ENCODE measurements at regions not wholly inside any gene's neighbourhood (a gene's known extent, or its start where the extent isn't known, plus 50 kb on each side); places are given as distances from the start of the nearest gene placed in this dataset.
A peak's percentile ranks its signal among the peaks of the same experiment; 100 is the strongest.

GRCh38 chr1:238681021-238681420, 705.3 kb upstream of the CHRM3 start:
- TF ChIP-seq, protein P1, sequence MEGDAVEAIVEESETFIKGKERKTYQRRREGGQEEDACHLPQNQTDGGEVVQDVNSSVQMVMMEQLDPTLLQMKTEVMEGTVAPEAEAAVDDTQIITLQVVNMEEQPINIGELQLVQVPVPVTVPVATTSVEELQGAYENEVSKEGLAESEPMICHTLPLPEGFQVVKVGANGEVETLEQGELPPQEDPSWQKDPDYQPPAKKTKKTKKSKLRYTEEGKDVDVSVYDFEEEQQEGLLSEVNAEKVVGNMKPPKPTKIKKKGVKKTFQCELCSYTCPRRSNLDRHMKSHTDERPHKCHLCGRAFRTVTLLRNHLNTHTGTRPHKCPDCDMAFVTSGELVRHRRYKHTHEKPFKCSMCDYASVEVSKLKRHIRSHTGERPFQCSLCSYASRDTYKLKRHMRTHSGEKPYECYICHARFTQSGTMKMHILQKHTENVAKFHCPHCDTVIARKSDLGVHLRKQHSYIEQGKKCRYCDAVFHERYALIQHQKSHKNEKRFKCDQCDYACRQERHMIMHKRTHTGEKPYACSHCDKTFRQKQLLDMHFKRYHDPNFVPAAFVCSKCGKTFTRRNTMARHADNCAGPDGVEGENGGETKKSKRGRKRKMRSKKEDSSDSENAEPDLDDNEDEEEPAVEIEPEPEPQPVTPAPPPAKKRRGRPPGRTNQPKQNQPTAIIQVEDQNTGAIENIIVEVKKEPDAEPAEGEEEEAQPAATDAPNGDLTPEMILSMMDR (IDR thresholded peaks at IDR 0.05; ENCODE audit: insufficient read depth, low read depth, low read length): no peak
- H3K4me3 ChIP-seq (ENCODE audit: low read depth, low read length): no peak overlapping the region
- DNase-seq (ENCODE audit: low read depth): peak; percentile 40

DNA sequence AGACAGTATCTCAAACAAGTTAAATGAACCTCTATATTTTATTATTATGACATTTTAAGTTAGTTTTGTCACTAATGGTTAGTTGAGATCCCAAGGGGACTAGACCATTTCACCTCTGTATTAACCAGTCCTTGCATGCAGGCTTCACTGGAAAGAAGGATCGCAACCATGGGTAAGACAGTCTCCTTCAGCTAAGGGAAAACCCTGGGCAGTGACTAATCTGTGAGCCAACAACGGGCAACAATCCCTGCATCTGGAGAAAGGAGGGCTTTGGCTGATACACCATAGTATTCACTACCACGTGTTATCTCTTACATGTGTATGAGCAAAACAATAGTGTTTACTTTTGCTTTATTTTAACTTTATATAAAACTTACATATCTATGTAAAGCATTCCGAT, 708.8 kb upstream of the CHRM3 start:
- DNase-seq (ENCODE audit: low read depth): no peak
- TF ChIP-seq, protein P1 (IDR thresholded peaks at IDR 0.05; ENCODE audit: insufficient read depth, low read depth, low read length): no peak
- no peak overlapping the region for H3K4me3 ChIP-seq (ENCODE audit: low read depth, low read length)

DNA sequence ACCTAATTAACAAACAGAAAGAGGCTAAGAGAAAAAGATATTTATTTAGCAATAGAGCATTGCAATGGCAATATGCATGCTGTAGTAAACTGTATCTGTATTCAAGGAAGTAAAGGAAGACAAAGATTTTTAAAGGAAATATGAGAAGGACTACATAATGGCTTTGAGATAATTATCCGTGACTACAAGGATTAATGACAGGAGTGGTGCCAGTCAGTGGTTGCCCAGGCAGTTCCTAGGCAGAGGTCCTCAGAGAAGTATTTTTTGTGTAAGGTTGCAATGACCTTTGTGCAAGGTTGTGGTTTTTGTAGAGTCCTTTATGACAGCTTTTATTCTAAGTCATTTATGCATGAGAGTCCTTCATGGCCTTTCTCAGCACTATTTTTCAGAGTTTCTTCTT, 711.1 kb upstream of the CHRM3 start:
- TF ChIP-seq, protein P1 (IDR thresholded peaks at IDR 0.05; ENCODE audit: insufficient read depth, low read depth, low read length): no peak

GRCh38 chr1:238674316-238674715, 712.1 kb upstream of the CHRM3 start:
- no peak for DNase-seq (ENCODE audit: low read depth)
- H3K4me3 ChIP-seq (ENCODE audit: low read depth, low read length): no peak overlapping the region
- TF ChIP-seq, protein P1 (IDR thresholded peaks at IDR 0.05; ENCODE audit: insufficient read depth, low read depth, low read length): no peak

More for the DNA sequence above, 711.1 kb upstream of the CHRM3 start:
- no peak for DNase-seq (ENCODE audit: low read depth)
- H3K4me3 ChIP-seq (ENCODE audit: low read depth, low read length): no peak overlapping the region

- TF ChIP-seq, protein P1 (IDR thresholded peaks at IDR 0.05; ENCODE audit: insufficient read depth, low read depth, low read length): no peak
- no peak for DNase-seq (ENCODE audit: low read depth)
- no peak overlapping the region for H3K4me3 ChIP-seq (ENCODE audit: low read depth, low read length)
These were observed 712.8 kb upstream of the CHRM3 start for GRCh38 chr1:238673561-238673960.

- TF ChIP-seq, protein P1 (IDR thresholded peaks at IDR 0.05; ENCODE audit: insufficient read depth, low read depth, low read length): no peak
- no peak for DNase-seq (ENCODE audit: low read depth)
- H3K4me3 ChIP-seq (ENCODE audit: low read depth, low read length): no peak overlapping the region
These were observed 713.6 kb upstream of the CHRM3 start for GRCh38 chr1:238672806-238673205.

DNA sequence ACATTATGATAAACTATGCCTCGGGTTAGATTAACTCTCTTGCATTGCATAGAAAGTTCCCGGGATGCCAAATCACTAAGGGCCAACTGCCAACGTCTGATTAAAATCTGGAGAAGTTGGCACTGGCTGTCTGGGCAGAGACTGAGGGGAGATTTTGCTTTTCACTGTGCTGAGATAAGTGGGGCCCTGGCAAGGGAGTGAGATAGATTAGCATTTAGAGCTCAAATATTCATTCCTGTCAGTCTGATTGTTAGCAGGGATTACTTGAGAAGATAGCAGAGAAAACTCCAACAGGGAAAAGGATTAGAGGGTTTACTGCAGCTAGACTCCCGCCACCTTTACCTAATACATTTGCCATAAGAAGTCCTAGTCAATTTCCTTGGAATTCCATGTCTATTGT, 714.1 kb upstream of the CHRM3 start:
- TF ChIP-seq, protein P1 (IDR thresholded peaks at IDR 0.05; ENCODE audit: insufficient read depth, low read depth, low read length): no peak
- H3K4me3 ChIP-seq (ENCODE audit: low read depth, low read length): no peak overlapping the region
- no peak for DNase-seq (ENCODE audit: low read depth)
